Parathyroid adenoma (tissue), 2 donors: ENCODE measurements at regions not wholly inside any gene's neighbourhood (a gene's known extent, or its start where the extent isn't known, plus 50 kb on each side); places are given as distances from the start of the nearest gene placed in this dataset.

ENCODE experiments used
- H2AFZ ChIP-seq: fragments of 300-600 bp; sonication (generic); one replicate; pipeline ENCODE4 v1.7.0; 2017; ENCODE audit warnings: antibody characterized with exemption, mild to moderate bottlenecking
- H3K27ac ChIP-seq: fragments of 300-600 bp; sonication (generic); one replicate; pipeline ENCODE4 v1.7.0; 2017
- H3K27me3 ChIP-seq: fragments of 300-600 bp; sonication (generic); one replicate; pipeline ENCODE4 v1.7.0; 2017; ENCODE audit warnings: low read length; ENCODE audit not compliant: control insufficient read depth, insufficient read depth
- H3K36me3 ChIP-seq: fragments of 300-600 bp; sonication (generic); one replicate; pipeline ENCODE4 v1.7.0; 2017; ENCODE audit warnings: low read length; ENCODE audit not compliant: control insufficient read depth, insufficient read depth
- H3K4me1 ChIP-seq: fragments of 300-600 bp; sonication (generic); one replicate; pipeline ENCODE4 v1.7.0; 2017; ENCODE audit warnings: control low read depth
- H3K4me2 ChIP-seq: fragments of 300-600 bp; sonication (generic); one replicate; pipeline ENCODE4 v1.7.0; 2017; ENCODE audit warnings: low read length
- H3K4me3 ChIP-seq: fragments of 300-600 bp; sonication (generic); one replicate; pipeline ENCODE4 v1.7.0; 2017; ENCODE audit warnings: low read depth, low read length
- H3K79me2 ChIP-seq: fragments of 300-600 bp; sonication (generic); one replicate; pipeline ENCODE4 v1.7.0; 2017; ENCODE audit warnings: control low read depth
- H3K9ac ChIP-seq: fragments of 300-600 bp; sonication (generic); one replicate; pipeline ENCODE4 v1.7.0; 2017; ENCODE audit warnings: mild to moderate bottlenecking
- H3K9me3 ChIP-seq: fragments of 300-600 bp; sonication (generic); one replicate; pipeline ENCODE4 v1.7.0; 2017; ENCODE audit warnings: low read length; ENCODE audit not compliant: control insufficient read depth
- TF ChIP-seq, protein P1 (sequence below): fragments of 300-600 bp; sonication (generic); IDR thresholded peaks from one replicate; pipeline ENCODE4 v1.7.0; 2017; ENCODE audit warnings: antibody characterized with exemption, mild to moderate bottlenecking
- donor health status: primary hyperparathyroidism.

GRCh38 chr1:10962483-10962882 is 50.0 kb upstream of the TARDBP start:
- H3K4me3 ChIP-seq = no peak overlapping the region
- H3K36me3 ChIP-seq = no peaks in the 10 kb centered on the region
- H3K4me2 ChIP-seq = no peak overlapping the region
- no peaks in the 10 kb centered on the region for H3K4me1 ChIP-seq
- H3K79me2 ChIP-seq = no peaks in the 10 kb centered on the region
- TF ChIP-seq, protein P1, sequence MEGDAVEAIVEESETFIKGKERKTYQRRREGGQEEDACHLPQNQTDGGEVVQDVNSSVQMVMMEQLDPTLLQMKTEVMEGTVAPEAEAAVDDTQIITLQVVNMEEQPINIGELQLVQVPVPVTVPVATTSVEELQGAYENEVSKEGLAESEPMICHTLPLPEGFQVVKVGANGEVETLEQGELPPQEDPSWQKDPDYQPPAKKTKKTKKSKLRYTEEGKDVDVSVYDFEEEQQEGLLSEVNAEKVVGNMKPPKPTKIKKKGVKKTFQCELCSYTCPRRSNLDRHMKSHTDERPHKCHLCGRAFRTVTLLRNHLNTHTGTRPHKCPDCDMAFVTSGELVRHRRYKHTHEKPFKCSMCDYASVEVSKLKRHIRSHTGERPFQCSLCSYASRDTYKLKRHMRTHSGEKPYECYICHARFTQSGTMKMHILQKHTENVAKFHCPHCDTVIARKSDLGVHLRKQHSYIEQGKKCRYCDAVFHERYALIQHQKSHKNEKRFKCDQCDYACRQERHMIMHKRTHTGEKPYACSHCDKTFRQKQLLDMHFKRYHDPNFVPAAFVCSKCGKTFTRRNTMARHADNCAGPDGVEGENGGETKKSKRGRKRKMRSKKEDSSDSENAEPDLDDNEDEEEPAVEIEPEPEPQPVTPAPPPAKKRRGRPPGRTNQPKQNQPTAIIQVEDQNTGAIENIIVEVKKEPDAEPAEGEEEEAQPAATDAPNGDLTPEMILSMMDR = no peak
- H3K9ac ChIP-seq = no peak overlapping the region
- H3K27ac ChIP-seq = no peak overlapping the region
- H3K27me3 ChIP-seq = no peaks in the 10 kb centered on the region
- H3K9me3 ChIP-seq = no peaks in the 10 kb centered on the region
- no peak overlapping the region for H2AFZ ChIP-seq
